ENCODE measurements at regions not wholly inside any gene's neighbourhood (a gene's known extent, or its start where the extent isn't known, plus 50 kb on each side); places are given as distances from the start of the nearest gene placed in this dataset.

- no peak overlapping the region for H3K27ac ChIP-seq (ENCODE audit: low read depth, low read length)
- H3K9ac ChIP-seq (ENCODE audit: low read depth in 1 of 2, low read length in 2 of 2), result no peak overlapping the region
- H3K9me3 ChIP-seq (ENCODE audit: control insufficient read depth in 1 of 2, low read length in 2 of 2), result no peaks in the 10 kb centered on the region
- H3K4me3 ChIP-seq (ENCODE audit: low read depth in 1 of 2, low read length in 2 of 2), result no peak overlapping the region
- H3K4me1 ChIP-seq (ENCODE audit: control insufficient read depth in 1 of 2, insufficient read depth in 2 of 2, low read length in 2 of 2), result no peaks in the 10 kb centered on the region
- H3K36me3 ChIP-seq (ENCODE audit: control insufficient read depth in 1 of 2, insufficient read depth in 2 of 2, low read length in 2 of 2), result no peaks in the 10 kb centered on the region
- H3K27me3 ChIP-seq (ENCODE audit: control insufficient read depth in 1 of 2, insufficient read depth in 2 of 2, low read length in 2 of 2), result peaks cover 0 to 3% of the 10 kb centered on the region in 2 donors
These were observed 132.1 kb downstream of the KLF6 start for GRCh38 chr10:3652886-3653285.

- H3K36me3 ChIP-seq (ENCODE audit: control insufficient read depth in 1 of 2, insufficient read depth in 2 of 2, low read length in 2 of 2), result no peaks in the 10 kb centered on the region
- H3K4me1 ChIP-seq (ENCODE audit: control insufficient read depth in 1 of 2, insufficient read depth in 2 of 2, low read length in 2 of 2), result no peaks in the 10 kb centered on the region
- H3K27me3 ChIP-seq (ENCODE audit: control insufficient read depth in 1 of 2, insufficient read depth in 2 of 2, low read length in 2 of 2), result peaks cover 0 to 3% of the 10 kb centered on the region in 2 donors
- H3K27ac ChIP-seq (ENCODE audit: low read depth, low read length), result no peak overlapping the region
- H3K4me3 ChIP-seq (ENCODE audit: low read depth in 1 of 2, low read length in 2 of 2), result no peak overlapping the region
- H3K9ac ChIP-seq (ENCODE audit: low read depth in 1 of 2, low read length in 2 of 2), result no peak overlapping the region
- H3K9me3 ChIP-seq (ENCODE audit: control insufficient read depth in 1 of 2, low read length in 2 of 2), result no peaks in the 10 kb centered on the region
These were observed 132.9 kb downstream of the KLF6 start for GRCh38 chr10:3651969-3652653.

GRCh38 chr10:3648576-3648975, 136.4 kb downstream of the KLF6 start:
- H3K9ac ChIP-seq (ENCODE audit: low read depth in 1 of 2, low read length in 2 of 2), result no peak overlapping the region
- no peaks in the 10 kb centered on the region for H3K9me3 ChIP-seq (ENCODE audit: control insufficient read depth in 1 of 2, low read length in 2 of 2)
- no peaks in the 10 kb centered on the region for H3K36me3 ChIP-seq (ENCODE audit: control insufficient read depth in 1 of 2, insufficient read depth in 2 of 2, low read length in 2 of 2)
- peaks cover 0 to 3% of the 10 kb centered on the region in 2 donors for H3K27me3 ChIP-seq (ENCODE audit: control insufficient read depth in 1 of 2, insufficient read depth in 2 of 2, low read length in 2 of 2)
- no peak overlapping the region for H3K4me3 ChIP-seq (ENCODE audit: low read depth in 1 of 2, low read length in 2 of 2)
- H3K27ac ChIP-seq (ENCODE audit: low read depth, low read length), result no peak overlapping the region
- H3K4me1 ChIP-seq (ENCODE audit: control insufficient read depth in 1 of 2, insufficient read depth in 2 of 2, low read length in 2 of 2), result no peaks in the 10 kb centered on the region

GRCh38 chr10:3648170-3648569, 136.8 kb downstream of the KLF6 start:
- Histone ChIP-seq H3K27ac (ENCODE audit: low read depth, low read length) (no peak overlapping the region), H3K36me3 (ENCODE audit: control insufficient read depth in 1 of 2, insufficient read depth in 2 of 2, low read length in 2 of 2) (no peaks in the 10 kb centered on the region), H3K4me1 (ENCODE audit: control insufficient read depth in 1 of 2, insufficient read depth in 2 of 2, low read length in 2 of 2) (no peaks in the 10 kb centered on the region), H3K9me3 (ENCODE audit: control insufficient read depth in 1 of 2, low read length in 2 of 2) (no peaks in the 10 kb centered on the region), H3K9ac (ENCODE audit: low read depth in 1 of 2, low read length in 2 of 2) (no peak overlapping the region), H3K4me3 (ENCODE audit: low read depth in 1 of 2, low read length in 2 of 2) (no peak overlapping the region), H3K27me3 (ENCODE audit: control insufficient read depth in 1 of 2, insufficient read depth in 2 of 2, low read length in 2 of 2) (peaks cover 0 to 3% of the 10 kb centered on the region in 2 donors)

GRCh38 chr10:3647074-3647473, 137.9 kb downstream of the KLF6 start:
- no peak overlapping the region for H3K4me3 ChIP-seq (ENCODE audit: low read depth in 1 of 2, low read length in 2 of 2)
- no peaks in the 10 kb centered on the region for H3K9me3 ChIP-seq (ENCODE audit: control insufficient read depth in 1 of 2, low read length in 2 of 2)
- no peaks in the 10 kb centered on the region for H3K36me3 ChIP-seq (ENCODE audit: control insufficient read depth in 1 of 2, insufficient read depth in 2 of 2, low read length in 2 of 2)
- no peaks in the 10 kb centered on the region for H3K4me1 ChIP-seq (ENCODE audit: control insufficient read depth in 1 of 2, insufficient read depth in 2 of 2, low read length in 2 of 2)
- H3K27ac ChIP-seq (ENCODE audit: low read depth, low read length), result no peak overlapping the region
- no peak overlapping the region for H3K9ac ChIP-seq (ENCODE audit: low read depth in 1 of 2, low read length in 2 of 2)
- H3K27me3 ChIP-seq (ENCODE audit: control insufficient read depth in 1 of 2, insufficient read depth in 2 of 2, low read length in 2 of 2), result peaks cover 0 to 3% of the 10 kb centered on the region in 2 donors

- Histone ChIP-seq H3K27me3 (ENCODE audit: control insufficient read depth in 1 of 2, insufficient read depth in 2 of 2, low read length in 2 of 2) (no peaks in the 10 kb centered on the region), H3K4me3 (ENCODE audit: low read depth in 1 of 2, low read length in 2 of 2) (no peak overlapping the region), H3K9ac (ENCODE audit: low read depth in 1 of 2, low read length in 2 of 2) (no peak overlapping the region), H3K27ac (ENCODE audit: low read depth, low read length) (no peak overlapping the region), H3K9me3 (ENCODE audit: control insufficient read depth in 1 of 2, low read length in 2 of 2) (no peaks in the 10 kb centered on the region), H3K36me3 (ENCODE audit: control insufficient read depth in 1 of 2, insufficient read depth in 2 of 2, low read length in 2 of 2) (no peaks in the 10 kb centered on the region), H3K4me1 (ENCODE audit: control insufficient read depth in 1 of 2, insufficient read depth in 2 of 2, low read length in 2 of 2) (no peaks in the 10 kb centered on the region)
These were observed 139.6 kb downstream of the KLF6 start for GRCh38 chr10:3645406-3645805.

GRCh38 chr10:3640816-3641215, 144.2 kb downstream of the KLF6 start:
- H3K9me3 ChIP-seq (ENCODE audit: control insufficient read depth in 1 of 2, low read length in 2 of 2), result no peaks in the 10 kb centered on the region
- H3K4me3 ChIP-seq (ENCODE audit: low read depth in 1 of 2, low read length in 2 of 2), result no peak overlapping the region
- no peak overlapping the region for H3K27ac ChIP-seq (ENCODE audit: low read depth, low read length)
- no peaks in the 10 kb centered on the region for H3K36me3 ChIP-seq (ENCODE audit: control insufficient read depth in 1 of 2, insufficient read depth in 2 of 2, low read length in 2 of 2)
- no peaks in the 10 kb centered on the region for H3K4me1 ChIP-seq (ENCODE audit: control insufficient read depth in 1 of 2, insufficient read depth in 2 of 2, low read length in 2 of 2)
- no peak overlapping the region for H3K9ac ChIP-seq (ENCODE audit: low read depth in 1 of 2, low read length in 2 of 2)
- no peaks in the 10 kb centered on the region for H3K27me3 ChIP-seq (ENCODE audit: control insufficient read depth in 1 of 2, insufficient read depth in 2 of 2, low read length in 2 of 2)

- Histone ChIP-seq H3K27me3 (ENCODE audit: control insufficient read depth in 1 of 2, insufficient read depth in 2 of 2, low read length in 2 of 2) (no peaks in the 10 kb centered on the region), H3K4me1 (ENCODE audit: control insufficient read depth in 1 of 2, insufficient read depth in 2 of 2, low read length in 2 of 2) (no peaks in the 10 kb centered on the region), H3K27ac (ENCODE audit: low read depth, low read length) (no peak overlapping the region), H3K9ac (ENCODE audit: low read depth in 1 of 2, low read length in 2 of 2) (no peak overlapping the region), H3K36me3 (ENCODE audit: control insufficient read depth in 1 of 2, insufficient read depth in 2 of 2, low read length in 2 of 2) (no peaks in the 10 kb centered on the region), H3K4me3 (ENCODE audit: low read depth in 1 of 2, low read length in 2 of 2) (no peak overlapping the region), H3K9me3 (ENCODE audit: control insufficient read depth in 1 of 2, low read length in 2 of 2) (no peaks in the 10 kb centered on the region)
These were observed 145.5 kb downstream of the KLF6 start for GRCh38 chr10:3639546-3639945.

- Histone ChIP-seq H3K4me1 (ENCODE audit: control insufficient read depth in 1 of 2, insufficient read depth in 2 of 2, low read length in 2 of 2) (no peaks in the 10 kb centered on the region), H3K27ac (ENCODE audit: low read depth, low read length) (no peak overlapping the region), H3K4me3 (ENCODE audit: low read depth in 1 of 2, low read length in 2 of 2) (no peak overlapping the region), H3K27me3 (ENCODE audit: control insufficient read depth in 1 of 2, insufficient read depth in 2 of 2, low read length in 2 of 2) (no peaks in the 10 kb centered on the region), H3K36me3 (ENCODE audit: control insufficient read depth in 1 of 2, insufficient read depth in 2 of 2, low read length in 2 of 2) (no peaks in the 10 kb centered on the region), H3K9ac (ENCODE audit: low read depth in 1 of 2, low read length in 2 of 2) (no peak overlapping the region), H3K9me3 (ENCODE audit: control insufficient read depth in 1 of 2, low read length in 2 of 2) (no peaks in the 10 kb centered on the region)
These were observed 148.4 kb downstream of the KLF6 start for GRCh38 chr10:3636356-3637181.

GRCh38 chr10:3635697-3636096, 149.3 kb downstream of the KLF6 start:
- no peaks in the 10 kb centered on the region for H3K27me3 ChIP-seq (ENCODE audit: control insufficient read depth in 1 of 2, insufficient read depth in 2 of 2, low read length in 2 of 2)
- H3K36me3 ChIP-seq (ENCODE audit: control insufficient read depth in 1 of 2, insufficient read depth in 2 of 2, low read length in 2 of 2), result no peaks in the 10 kb centered on the region
- no peak overlapping the region for H3K27ac ChIP-seq (ENCODE audit: low read depth, low read length)
- H3K9ac ChIP-seq (ENCODE audit: low read depth in 1 of 2, low read length in 2 of 2), result no peak overlapping the region
- H3K9me3 ChIP-seq (ENCODE audit: control insufficient read depth in 1 of 2, low read length in 2 of 2), result no peaks in the 10 kb centered on the region
- H3K4me3 ChIP-seq (ENCODE audit: low read depth in 1 of 2, low read length in 2 of 2), result no peak overlapping the region
- H3K4me1 ChIP-seq (ENCODE audit: control insufficient read depth in 1 of 2, insufficient read depth in 2 of 2, low read length in 2 of 2), result no peaks in the 10 kb centered on the region

Measured in duodenal mucosa (tissue), 2 donors.